Epithelial cell of esophagus (primary cell): ENCODE measurements at regions not wholly inside any gene's neighbourhood (a gene's known extent, or its start where the extent isn't known, plus 50 kb on each side); places are given as distances from the start of the nearest gene placed in this dataset.

Experiments
- DNase-seq: peaks from one replicate; pipeline ENCODE4 v3.0.0; 2010; ENCODE audit warnings: low read depth
- H3K4me3 ChIP-seq: 2 replicates; pipeline ENCODE4 v1.5.1; 2011; ENCODE audit warnings: mild to moderate bottlenecking, low read length, control low read depth
- TF ChIP-seq, protein P1 (sequence below): IDR thresholded peaks from 2 replicates; pipeline ENCODE4 v1.5.1; 2011; ENCODE audit warnings: low read depth, mild to moderate bottlenecking, low read length, control low read depth, inconsistent platforms; ENCODE audit not compliant: insufficient read depth; ENCODE audit errors: missing control alignments

DNA sequence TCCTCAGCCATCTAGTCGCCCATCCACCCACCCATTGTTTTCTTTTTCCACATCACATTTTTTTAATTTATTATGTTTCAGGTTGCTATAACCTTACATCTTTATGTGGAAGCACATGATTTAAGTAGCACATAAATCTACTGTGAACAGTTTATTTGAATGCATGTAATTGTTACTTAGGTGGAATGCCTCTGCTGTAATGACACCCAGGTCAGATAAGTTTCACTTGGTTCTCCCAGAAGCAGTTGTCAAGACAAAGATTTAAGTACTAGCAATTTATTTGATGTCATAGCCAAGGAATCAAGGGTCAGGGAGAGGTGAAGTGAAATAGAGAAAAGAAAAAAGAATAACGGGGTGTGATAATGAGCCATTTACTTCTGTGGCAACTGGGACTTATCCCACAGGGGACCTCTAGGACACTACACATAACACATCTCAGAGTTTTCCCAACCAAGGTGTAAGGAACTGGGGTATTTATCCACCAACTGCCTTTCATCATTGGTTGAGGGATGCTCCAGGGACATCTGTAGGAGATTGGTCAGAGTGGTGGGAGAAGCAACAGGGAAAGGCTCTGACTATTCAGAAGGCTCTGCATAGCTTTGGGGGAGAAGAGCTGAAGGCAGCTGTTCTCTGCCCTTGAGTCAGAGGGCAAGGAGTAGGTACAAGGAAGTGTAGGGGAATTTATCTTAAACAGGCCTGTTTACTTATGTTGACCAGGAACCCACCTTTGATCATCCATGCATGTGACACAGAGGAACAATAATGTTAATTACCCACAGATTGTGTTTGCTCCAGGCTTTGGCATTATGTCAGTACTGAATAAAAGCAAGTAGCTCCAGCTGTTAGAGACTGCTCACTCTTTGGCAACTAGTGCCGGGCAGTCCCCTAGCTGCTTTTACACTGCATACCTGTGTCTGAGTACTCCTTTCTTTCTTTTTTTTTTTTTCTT lies 94.8 kb downstream of the CD200R1L start:
- TF ChIP-seq, protein P1, sequence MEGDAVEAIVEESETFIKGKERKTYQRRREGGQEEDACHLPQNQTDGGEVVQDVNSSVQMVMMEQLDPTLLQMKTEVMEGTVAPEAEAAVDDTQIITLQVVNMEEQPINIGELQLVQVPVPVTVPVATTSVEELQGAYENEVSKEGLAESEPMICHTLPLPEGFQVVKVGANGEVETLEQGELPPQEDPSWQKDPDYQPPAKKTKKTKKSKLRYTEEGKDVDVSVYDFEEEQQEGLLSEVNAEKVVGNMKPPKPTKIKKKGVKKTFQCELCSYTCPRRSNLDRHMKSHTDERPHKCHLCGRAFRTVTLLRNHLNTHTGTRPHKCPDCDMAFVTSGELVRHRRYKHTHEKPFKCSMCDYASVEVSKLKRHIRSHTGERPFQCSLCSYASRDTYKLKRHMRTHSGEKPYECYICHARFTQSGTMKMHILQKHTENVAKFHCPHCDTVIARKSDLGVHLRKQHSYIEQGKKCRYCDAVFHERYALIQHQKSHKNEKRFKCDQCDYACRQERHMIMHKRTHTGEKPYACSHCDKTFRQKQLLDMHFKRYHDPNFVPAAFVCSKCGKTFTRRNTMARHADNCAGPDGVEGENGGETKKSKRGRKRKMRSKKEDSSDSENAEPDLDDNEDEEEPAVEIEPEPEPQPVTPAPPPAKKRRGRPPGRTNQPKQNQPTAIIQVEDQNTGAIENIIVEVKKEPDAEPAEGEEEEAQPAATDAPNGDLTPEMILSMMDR: no peak
- no peak overlapping the region for H3K4me3 ChIP-seq
- no peak for DNase-seq

- no peak for DNase-seq
- H3K4me3 ChIP-seq: no peak overlapping the region
- TF ChIP-seq, protein P1: no peak
These were observed 95.6 kb downstream of the CD200R1L start for GRCh38 chr3:112751061-112751460.

GRCh38 chr3:112747624-112748023 lies 99.0 kb downstream of the CD200R1L start:
- no peak overlapping the region for H3K4me3 ChIP-seq
- TF ChIP-seq, protein P1: no peak
- no peak for DNase-seq

- peak; percentile 72 for DNase-seq
- TF ChIP-seq, protein P1: no peak
These were observed 99.9 kb downstream of the CD200R1L start for GRCh38 chr3:112746675-112747280.

DNA sequence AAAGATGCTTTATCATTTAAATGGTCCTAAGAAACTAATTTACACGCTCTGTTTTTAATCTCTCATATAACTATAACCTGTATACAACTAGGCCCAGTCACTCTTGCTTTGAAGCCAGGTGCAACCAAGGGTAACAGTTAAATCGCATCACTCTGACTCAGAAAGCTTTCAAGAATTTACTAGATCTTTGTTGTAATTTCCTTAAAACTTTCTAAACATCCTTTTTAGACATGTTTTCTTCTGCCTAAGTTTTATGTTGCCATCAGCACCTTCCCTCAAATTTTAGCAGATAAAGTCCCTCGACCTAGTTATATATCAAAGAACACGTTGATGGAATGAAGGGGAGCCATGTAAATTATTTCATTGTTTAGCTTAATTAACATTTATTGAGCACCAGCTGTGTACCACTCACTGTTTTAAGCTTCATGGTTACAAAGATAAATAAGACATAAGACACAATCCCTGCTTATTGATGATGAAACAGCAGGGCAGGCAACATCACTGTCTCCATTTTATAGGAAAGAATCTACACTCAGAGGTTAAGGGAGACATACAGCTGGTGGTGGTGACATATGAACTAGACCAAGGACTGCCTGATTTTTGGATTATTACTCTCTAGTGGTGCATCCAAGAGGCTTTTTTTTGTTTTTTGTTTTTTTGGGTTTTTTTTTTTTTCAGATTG lies 101.0 kb downstream of the CD200R1L start:
- H3K4me3 ChIP-seq: no peak overlapping the region
- no peak for DNase-seq
- TF ChIP-seq, protein P1: no peak

More at GRCh38 chr3:112746675-112747280, 99.9 kb downstream of the CD200R1L start:
- no peak overlapping the region for H3K4me3 ChIP-seq

- TF ChIP-seq, protein P1: no peak
- DNase-seq: no peak
- H3K4me3 ChIP-seq: no peak overlapping the region
These were observed 101.7 kb downstream of the CD200R1L start for GRCh38 chr3:112744825-112745566.
